ENCODE measurements at regions not wholly inside any gene's neighbourhood (a gene's known extent, or its start where the extent isn't known, plus 50 kb on each side); places are given as distances from the start of the nearest gene placed in this dataset.

GRCh38 chr2:2575181-2575577 lies 244.1 kb upstream of the MYT1L start:
- Histone ChIP-seq H3K36me3 (ENCODE audit: control insufficient read depth, insufficient read depth, low read length) (no peaks in the 10 kb centered on the region), H3K4me2 (ENCODE audit: low read depth, low read length) (no peak overlapping the region), H2AK9ac (replicated peaks; ENCODE audit: low read depth, low read length, poor library complexity) (no peak overlapping the region), H3K4ac (ENCODE audit: low read depth, low read length) (no peak overlapping the region), H4K91ac (ENCODE audit: insufficient read depth, low read depth, low read length) (no peak overlapping the region), H2BK15ac (ENCODE audit: low read depth, low read length) (no peak overlapping the region), H3K9me3 (ENCODE audit: control insufficient read depth, insufficient read depth, low read length) (peaks cover 47% of the 10 kb centered on the region), H2BK5ac (ENCODE audit: low read depth, low read length, poor library complexity, severe bottlenecking) (no peak overlapping the region), H3K18ac (ENCODE audit: low read depth, low read length) (no peak overlapping the region), H3K23ac (ENCODE audit: low read depth, low read length) (no peak overlapping the region), H4K20me1 (ENCODE audit: insufficient read depth, low read length) (no peaks in the 10 kb centered on the region), H3K27ac (ENCODE audit: insufficient read depth, low read length) (no peak overlapping the region), H3K14ac (replicated peaks; ENCODE audit: low read depth, low read length) (no peak overlapping the region), H3K79me1 (ENCODE audit: low read depth in 1 of 2, low read length in 2 of 2) (no peaks in the 10 kb centered on the region), H3K27me3 (ENCODE audit: control insufficient read depth, insufficient read depth, low read length) (no peaks in the 10 kb centered on the region), H3K9me1 (ENCODE audit: insufficient read depth, low read length) (no peaks in the 10 kb centered on the region), H2BK20ac (ENCODE audit: low read depth, low read length) (no peak overlapping the region), H2BK120ac (ENCODE audit: low read depth, low read length) (no peak overlapping the region), H4K8ac (ENCODE audit: low read depth in 2 of 2, low read length in 2 of 2) (no peak overlapping the region), H3K4me3 (ENCODE audit: insufficient read depth, low read depth, low read length) (no peak overlapping the region), H3K4me1 (ENCODE audit: control insufficient read depth, insufficient read depth, low read length) (no peaks in the 10 kb centered on the region), H2AFZ (replicated peaks; ENCODE audit: low read length, poor library complexity) (no peak overlapping the region), H4K5ac (ENCODE audit: low read depth, low read length) (no peak overlapping the region), H3K9ac (ENCODE audit: low read depth, low read length) (no peak overlapping the region), H3K56ac (ENCODE audit: extremely low read depth, insufficient read depth, low read length) (no peak overlapping the region), H2AK5ac (ENCODE audit: low read depth, low read length) (no peak overlapping the region)
- BruUV-seq (replicated peaks): no TSS peak
- intact Hi-C loops (cut with micrococcal nuclease) (no loop called here), dilution Hi-C loops (cut with HindIII; ENCODE audit: low sequenced_read_pairs, unreplicated experiment) (no loop called here), in situ Hi-C loops (cut with MboI; ENCODE audit: low sequenced_read_pairs) (no loop called here)
- DNase-seq (no peak), ATAC-seq (ENCODE audit: low read depth) (no peak)
- ChIA-PET POLR2A (ENCODE audit: unreplicated experiment) (no interaction called here), CTCF (no interaction called here)
- 50% methylated on average over 4 of the region's 10 CpGs; no CpG with 5 or more reads in 1 of the 2 experiments for WGBS, 2 experiments (ENCODE audit: extremely low coverage in 2 of 2, insufficient read length in 1 of 2)
- TF ChIP-seq ELK1 (IDR thresholded peaks at IDR 0.05; ENCODE audit: borderline replicate concordance, low read depth, low read length) (no peak), FOS (IDR thresholded peaks at IDR 0.05; ENCODE audit: low read depth, low read length) (no peak), RCOR1 (IDR thresholded peaks at IDR 0.05; ENCODE audit: insufficient replicate concordance, low read length) (no peak)
